ENCODE measurements at regions not wholly inside any gene's neighbourhood (a gene's known extent, or its start where the extent isn't known, plus 50 kb on each side); places are given as distances from the start of the nearest gene placed in this dataset.

DNA sequence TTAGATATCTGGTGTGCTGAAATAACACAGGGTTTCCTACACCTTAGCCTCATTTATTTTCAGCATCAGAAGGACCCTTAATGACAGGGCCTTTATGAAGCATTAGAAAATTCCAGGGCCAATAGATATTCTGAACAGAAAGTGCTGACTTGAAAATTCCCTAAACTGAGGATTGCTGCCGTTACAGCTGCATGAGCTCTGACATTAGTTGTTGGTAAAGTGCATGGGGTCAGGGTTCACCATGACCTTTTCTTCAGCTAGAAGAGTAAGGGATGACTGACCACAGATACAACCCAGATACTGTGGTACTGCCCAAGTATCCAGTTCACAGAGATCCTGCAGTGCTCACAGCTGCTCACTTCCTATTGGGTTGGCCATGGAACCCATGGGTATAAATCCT lies 181.7 kb upstream of the SLC25A13 start:
- ATAC-seq (no peak), DNase-seq (no peak)
- TF ChIP-seq CTCF (IDR thresholded peaks at IDR 0.05) = no peak
- no peak overlapping the region for H3K4me3 ChIP-seq
- H3K27me3 ChIP-seq = no peaks in the 10 kb centered on the region
- no peaks in the 10 kb centered on the region for H3K4me1 ChIP-seq
- no peak overlapping the region for H3K27ac ChIP-seq
- intact Hi-C loops (cut with DNase I) = no loop called here
- no peaks in the 10 kb centered on the region for H3K9me3 ChIP-seq
- no peaks in the 10 kb centered on the region for H3K36me3 ChIP-seq

- ATAC-seq (no peak), DNase-seq (no peak)
- no peak overlapping the region for H3K4me3 ChIP-seq
- no peaks in the 10 kb centered on the region for H3K27me3 ChIP-seq
- H3K4me1 ChIP-seq = no peaks in the 10 kb centered on the region
- H3K36me3 ChIP-seq = no peaks in the 10 kb centered on the region
- intact Hi-C loops (cut with DNase I) = no loop called here
- no peak for TF ChIP-seq CTCF (IDR thresholded peaks at IDR 0.05)
- H3K27ac ChIP-seq = no peak overlapping the region
- H3K9me3 ChIP-seq = no peaks in the 10 kb centered on the region
These were observed 179.4 kb upstream of the SLC25A13 start for GRCh38 chr7:96501318-96501717.

DNA sequence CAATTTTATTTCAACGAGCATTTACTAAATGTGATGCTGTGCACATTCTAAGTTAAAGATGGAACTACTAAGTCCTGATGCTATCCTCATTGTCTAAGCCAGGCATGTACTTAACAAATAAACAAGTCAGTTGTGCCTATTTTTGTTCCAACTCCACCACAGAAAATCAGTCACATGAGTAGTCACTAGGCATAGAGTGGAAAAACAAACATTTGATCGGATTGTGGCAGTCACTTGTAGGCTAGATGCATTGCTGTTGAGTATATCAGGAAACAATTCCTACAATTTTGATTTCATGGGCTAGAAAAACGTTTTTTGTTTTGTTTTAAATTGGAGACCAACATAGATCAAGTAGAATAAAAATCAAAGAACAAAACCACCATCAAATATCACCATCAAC lies 177.6 kb upstream of the SLC25A13 start:
- no peak overlapping the region for H3K27ac ChIP-seq
- H3K4me1 ChIP-seq = no peaks in the 10 kb centered on the region
- no peak for DNase-seq
- no peak for ATAC-seq
- no peak for TF ChIP-seq CTCF (IDR thresholded peaks at IDR 0.05)
- H3K36me3 ChIP-seq = no peaks in the 10 kb centered on the region
- intact Hi-C loops (cut with DNase I) = no loop called here
- H3K27me3 ChIP-seq = no peaks in the 10 kb centered on the region
- no peak overlapping the region for H3K4me3 ChIP-seq
- no peaks in the 10 kb centered on the region for H3K9me3 ChIP-seq

GRCh38 chr7:96497567-96497966 lies 175.7 kb upstream of the SLC25A13 start:
- Histone ChIP-seq H3K4me3 (no peak overlapping the region), H3K36me3 (no peaks in the 10 kb centered on the region), H3K27ac (no peak overlapping the region), H3K9me3 (no peaks in the 10 kb centered on the region), H3K27me3 (no peaks in the 10 kb centered on the region), H3K4me1 (no peaks in the 10 kb centered on the region)
- TF ChIP-seq CTCF (IDR thresholded peaks at IDR 0.05) = no peak
- ATAC-seq = no peak
- DNase-seq = no peak
- intact Hi-C loops (cut with DNase I) = no loop called here

DNA sequence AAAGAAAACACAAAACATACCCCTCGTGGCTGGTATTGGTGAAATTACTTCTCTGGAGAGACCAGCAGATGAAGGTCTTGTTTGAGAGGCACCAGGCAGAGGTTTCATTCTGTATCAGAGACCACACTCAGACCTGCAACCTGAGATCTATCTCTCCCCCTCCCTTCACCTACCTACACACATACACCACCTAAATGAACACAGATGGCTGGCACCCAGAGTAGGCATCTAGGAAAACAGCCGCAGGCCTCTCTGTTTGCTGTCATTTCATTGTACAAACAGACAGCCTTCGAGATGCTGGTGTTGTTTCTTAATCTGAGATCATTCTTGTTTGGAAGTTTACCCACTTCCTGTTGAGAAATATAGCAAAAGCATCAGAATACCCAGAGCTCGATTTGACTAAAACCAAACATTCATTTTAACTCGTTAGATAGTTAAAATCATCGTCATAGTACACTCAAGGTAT lies 173.9 kb upstream of the SLC25A13 start:
- Histone ChIP-seq H3K27me3 (no peaks in the 10 kb centered on the region), H3K4me1 (no peaks in the 10 kb centered on the region), H3K27ac (no peak overlapping the region), H3K4me3 (no peak overlapping the region), H3K9me3 (no peaks in the 10 kb centered on the region), H3K36me3 (no peaks in the 10 kb centered on the region)
- no peak for TF ChIP-seq CTCF (IDR thresholded peaks at IDR 0.05)
- DNase-seq = no peak
- intact Hi-C loops (cut with DNase I) = no loop called here
- ATAC-seq = no peak

- TF ChIP-seq CTCF (IDR thresholded peaks at IDR 0.05) = no peak
- H3K27ac ChIP-seq = no peak overlapping the region
- intact Hi-C loops (cut with DNase I) = no loop called here
- DNase-seq (no peak), ATAC-seq (no peak)
- H3K36me3 ChIP-seq = no peaks in the 10 kb centered on the region
- no peak overlapping the region for H3K4me3 ChIP-seq
- no peaks in the 10 kb centered on the region for H3K27me3 ChIP-seq
- H3K4me1 ChIP-seq = no peaks in the 10 kb centered on the region
- H3K9me3 ChIP-seq = no peaks in the 10 kb centered on the region
These were observed 164.8 kb upstream of the SLC25A13 start for GRCh38 chr7:96486681-96487080.

Data from upper lobe of right lung (tissue), 1 donor.